IMR-90 (cell line): ENCODE measurements at regions not wholly inside any gene's neighbourhood (a gene's known extent, or its start where the extent isn't known, plus 50 kb on each side); places are given as distances from the start of the nearest gene placed in this dataset.

Source experiments
- ATAC-seq: fragments of 200-7000 bp; cut with Tn5 transposase; 2 replicates; pipeline ENCODE4 v1.9.1; 2020; ENCODE audit warnings: low read depth, mild to moderate bottlenecking, moderate library complexity
- BruUV-seq: library from RNA; stranded (reverse); fragments of 400-500 nt; replicated peaks from 2 replicates; lab custom pipeline; 2021; lab: Mats Ljungman, UMichigan
- CTCF ChIA-PET: fragments of 300-600 bp; formaldehyde crosslinking; extraction: SDS; loops from one replicate; lab custom pipeline; 2021; ENCODE audit warnings: antibody characterized with exemption; lab: Yijun Ruan, JAX
- POLR2A ChIA-PET: fragments of 300-600 bp; sonication (Branson Sonifier 250); formaldehyde crosslinking; loops from one replicate; lab custom pipeline; 2022; ENCODE audit warnings: antibody characterized with exemption; ENCODE audit not compliant: unreplicated experiment; lab: Charles Lee
- DNase-seq: peaks from one replicate; pipeline ENCODE4 v3.0.0; 2013
- H2AFZ ChIP-seq: replicated peaks from 2 replicates; pipeline ENCODE3; 2013; ENCODE audit warnings: low read length, mild to moderate bottlenecking; ENCODE audit not compliant: poor library complexity
- H2AK5ac ChIP-seq: 2 replicates; pipeline ENCODE4 v1.6.1; 2013; ENCODE audit warnings: low read depth, low read length, inconsistent platforms
- H2AK9ac ChIP-seq: replicated peaks from 2 replicates; pipeline ENCODE3; 2013; ENCODE audit warnings: mild to moderate bottlenecking, low read depth, low read length, moderate library complexity; ENCODE audit not compliant: poor library complexity
- H2BK120ac ChIP-seq: 2 replicates; pipeline ENCODE4 v1.6.1; 2013; ENCODE audit warnings: low read depth, low read length, inconsistent platforms
- H2BK15ac ChIP-seq: 3 replicates; pipeline ENCODE4 v1.6.1; 2013; ENCODE audit warnings: low read depth, low read length, inconsistent platforms
- H2BK20ac ChIP-seq: 2 replicates; pipeline ENCODE4 v1.6.1; 2013; ENCODE audit warnings: low read depth, mild to moderate bottlenecking, inconsistent platforms, low read length, moderate library complexity
- H2BK5ac ChIP-seq: 2 replicates; pipeline ENCODE4 v1.6.1; 2013; ENCODE audit warnings: mild to moderate bottlenecking, low read depth, low read length, inconsistent platforms; ENCODE audit not compliant: poor library complexity, severe bottlenecking
- H3K14ac ChIP-seq: replicated peaks from 2 replicates; pipeline ENCODE4 v1.6.1; 2013; ENCODE audit warnings: low read depth, low read length, inconsistent platforms
- H3K18ac ChIP-seq: 2 replicates; pipeline ENCODE4 v1.6.1; 2013; ENCODE audit warnings: low read depth, low read length, control low read depth
- H3K23ac ChIP-seq: 2 replicates; pipeline ENCODE4 v1.6.1; 2013; ENCODE audit warnings: low read depth, low read length, inconsistent platforms
- H3K27ac ChIP-seq: 2 replicates; pipeline ENCODE4 v1.5.1; 2013; ENCODE audit warnings: mild to moderate bottlenecking, control low read depth, low read length; ENCODE audit not compliant: insufficient read depth
- H3K27me3 ChIP-seq: 2 replicates; pipeline ENCODE4 v1.6.1; 2013; ENCODE audit warnings: low read length; ENCODE audit not compliant: control insufficient read depth, insufficient read depth
- H3K36me3 ChIP-seq: 2 replicates; pipeline ENCODE4 v1.6.1; 2013; ENCODE audit warnings: low read length, mixed read lengths; ENCODE audit not compliant: control insufficient read depth, insufficient read depth
- H3K4ac ChIP-seq: 2 replicates; pipeline ENCODE4 v1.6.1; 2013; ENCODE audit warnings: low read depth, low read length, inconsistent platforms
- H3K4me1 ChIP-seq: 2 replicates; pipeline ENCODE4 v1.6.1; 2013; ENCODE audit warnings: low read length, mixed read lengths; ENCODE audit not compliant: control insufficient read depth, insufficient read depth
- H3K4me2 ChIP-seq: 2 replicates; pipeline ENCODE4 v1.6.1; 2013; ENCODE audit warnings: low read depth, mild to moderate bottlenecking, control low read depth, low read length, moderate library complexity
- H3K4me3 ChIP-seq: 2 replicates; pipeline ENCODE4 v1.5.1; 2013; ENCODE audit warnings: low read depth, mild to moderate bottlenecking, control low read depth, low read length, moderate library complexity; ENCODE audit not compliant: insufficient read depth
- H3K56ac ChIP-seq: 2 replicates; pipeline ENCODE4 v1.6.1; 2013; ENCODE audit warnings: low read length, inconsistent platforms; ENCODE audit not compliant: insufficient read depth; ENCODE audit errors: extremely low read depth
- H3K79me1 ChIP-seq, 2 experiments: 2 replicates each; pipeline ENCODE4 v1.6.1; 2013; ENCODE audit warnings: low read length in 2 of 2, inconsistent platforms in 1 of 2, low read depth in 1 of 2
- H3K9ac ChIP-seq: 2 replicates; pipeline ENCODE4 v1.6.1; 2013; ENCODE audit warnings: low read depth, low read length, control low read depth
- H3K9me1 ChIP-seq: 2 replicates; pipeline ENCODE4 v1.6.1; 2013; ENCODE audit warnings: low read length, inconsistent platforms; ENCODE audit not compliant: insufficient read depth
- H3K9me3 ChIP-seq: 2 replicates; pipeline ENCODE4 v1.6.1; 2013; ENCODE audit warnings: low read length; ENCODE audit not compliant: control insufficient read depth, insufficient read depth
- H4K20me1 ChIP-seq: 2 replicates; pipeline ENCODE4 v1.6.1; 2013; ENCODE audit warnings: low read length, inconsistent platforms; ENCODE audit not compliant: insufficient read depth
- H4K5ac ChIP-seq: 2 replicates; pipeline ENCODE4 v1.6.1; 2013; ENCODE audit warnings: mild to moderate bottlenecking, low read depth, low read length, control low read depth
- H4K8ac ChIP-seq, 2 experiments: 2 replicates each; pipeline ENCODE4 v1.6.1; 2013; ENCODE audit warnings: low read depth in 2 of 2, low read length in 2 of 2, control low read depth in 1 of 2, inconsistent platforms in 1 of 2
- H4K91ac ChIP-seq: 2 replicates; pipeline ENCODE4 v1.6.1; 2013; ENCODE audit warnings: low read depth, low read length, inconsistent platforms; ENCODE audit not compliant: insufficient read depth
- BHLHE40 ChIP-seq: fragments of 150-350 bp; IDR thresholded peaks from 2 replicates; pipeline ENCODE4 v1.6.1; 2016; ENCODE audit warnings: mild to moderate bottlenecking, low read depth, low read length
- CEBPB ChIP-seq: IDR thresholded peaks from 2 replicates; pipeline ENCODE4 v1.6.1; 2012; ENCODE audit warnings: low read depth, low read length, improper control_type of control experiment
- CHD1 ChIP-seq: IDR thresholded peaks from 2 replicates; pipeline ENCODE4 v1.6.1; 2012; ENCODE audit warnings: low read depth, low read length, improper control_type of control experiment
- CTCF ChIP-seq: conservative IDR thresholded peaks from 2 replicates; pipeline ENCODE4 v1.5.1; 2012; ENCODE audit warnings: mild to moderate bottlenecking, low read depth, low read length, improper control_type of control experiment
- ELK1 ChIP-seq: fragments of 150-350 bp; IDR thresholded peaks from 2 replicates; pipeline ENCODE4 v1.6.1; 2016; ENCODE audit warnings: low read depth, mild to moderate bottlenecking, low read length, moderate library complexity, borderline replicate concordance
- FOS ChIP-seq: fragments of 150-350 bp; IDR thresholded peaks from 2 replicates; pipeline ENCODE4 v1.6.1; 2016; ENCODE audit warnings: low read depth, low read length
- MAFK ChIP-seq: IDR thresholded peaks from 2 replicates; pipeline ENCODE4 v1.6.1; 2012; ENCODE audit warnings: low read depth, low read length, improper control_type of control experiment
- MAZ ChIP-seq: IDR thresholded peaks from 2 replicates; pipeline ENCODE4 v1.6.1; 2012; ENCODE audit warnings: low read depth, mild to moderate bottlenecking, low read length, improper control_type of control experiment, moderate library complexity, borderline replicate concordance
- MXI1 ChIP-seq: IDR thresholded peaks from 2 replicates; pipeline ENCODE4 v1.6.1; 2012; ENCODE audit warnings: low read depth, mild to moderate bottlenecking, low read length, moderate library complexity, borderline replicate concordance
- NFE2L2 ChIP-seq: fragments of 150-350 bp; IDR thresholded peaks from 2 replicates; pipeline ENCODE4 v1.6.1; 2016; ENCODE audit warnings: low read depth, mild to moderate bottlenecking, low read length
- POLR2A ChIP-seq: IDR thresholded peaks from 2 replicates; pipeline ENCODE4 v1.6.1; 2012; ENCODE audit warnings: mild to moderate bottlenecking, low read depth, low read length
- RAD21 ChIP-seq: IDR thresholded peaks from 2 replicates; pipeline ENCODE4 v1.6.1; 2012; ENCODE audit warnings: low read length, improper control_type of control experiment
- RCOR1 ChIP-seq: IDR thresholded peaks from 2 replicates; pipeline ENCODE4 v1.6.1; 2012; ENCODE audit warnings: mild to moderate bottlenecking, low read length, improper control_type of control experiment; ENCODE audit not compliant: insufficient replicate concordance
- RFX5 ChIP-seq: IDR thresholded peaks from 2 replicates; pipeline ENCODE4 v1.8.0; 2012; ENCODE audit warnings: low read depth, mild to moderate bottlenecking, low read length, moderate library complexity
- SMC3 ChIP-seq: fragments of 150-350 bp; IDR thresholded peaks from 2 replicates; pipeline ENCODE4 v1.6.1; 2016; ENCODE audit warnings: low read depth, mild to moderate bottlenecking, antibody characterized with exemption, low read length, moderate library complexity
- USF2 ChIP-seq: fragments of 150-350 bp; IDR thresholded peaks from 2 replicates; pipeline ENCODE4 v1.6.1; 2017; ENCODE audit warnings: mild to moderate bottlenecking, antibody characterized with exemption, low read length, low read depth
- WGBS, 2 experiments: methylation state at CpG; one replicate each; pipeline versions ENCODE4 v1.1.5 to v1.1.7; 2013; ENCODE audit warnings: missing lambda C conversion rate in 2 of 2; ENCODE audit not compliant: insufficient read length in 1 of 2; ENCODE audit errors: extremely low coverage in 2 of 2; 5-methylcytosine and 5-hydroxymethylcytosine counted together
- dilution Hi-C: fragments of 300-500 bp; cut with HindIII; formaldehyde crosslinking; loops from one replicate; pipeline ENCODE4 v1.14.3; 2018; ENCODE audit warnings: low sequenced_read_pairs; ENCODE audit not compliant: unreplicated experiment
- in situ Hi-C: fragments of 300-500 bp; cut with MboI; formaldehyde crosslinking; loops from 3 replicates; pipeline ENCODE4 v1.14.3; 2019; ENCODE audit warnings: low sequenced_read_pairs, inconsistent platforms, mixed read lengths
- intact Hi-C: fragments of 100-400 bp; cut with micrococcal nuclease; formaldehyde crosslinking; loops from 2 replicates; pipeline ENCODE4 v1.10.0; 2022

- Histone ChIP-seq H3K4me2 (no peak overlapping the region), H2AK5ac (no peak overlapping the region), H2BK15ac (no peak overlapping the region), H4K91ac (no peak overlapping the region), H3K4ac (no peak overlapping the region), H3K27me3 (no peaks in the 10 kb centered on the region; the same call in none of the 2 replicates), H3K18ac (no peak overlapping the region), H2AK9ac (no peak overlapping the region), H2BK20ac (no peak overlapping the region), H2BK120ac (no peak overlapping the region), H3K79me1 (no peaks in the 10 kb centered on the region), H3K56ac (no peak overlapping the region), H3K23ac (no peak overlapping the region), H3K4me3 (no peak overlapping the region), H4K8ac (no peak overlapping the region), H2BK5ac (no peak overlapping the region), H3K27ac (no peak overlapping the region), H3K9me1 (no peaks in the 10 kb centered on the region), H4K20me1 (no peaks in the 10 kb centered on the region), H3K14ac (no peak overlapping the region), H2AFZ (no peak overlapping the region), H3K9ac (no peak overlapping the region), H3K4me1 (no peaks in the 10 kb centered on the region), H3K36me3 (no peaks in the 10 kb centered on the region), H4K5ac (no peak overlapping the region), H3K9me3 (no peaks in the 10 kb centered on the region)
- DNase-seq, result no peak
- TF ChIP-seq USF2 (no peak), MXI1 (no peak), MAFK (no peak), FOS (no peak), MAZ (no peak), RCOR1 (no peak), CEBPB (no peak), ELK1 (no peak), RAD21 (no peak), NFE2L2 (no peak), BHLHE40 (no peak), CTCF (no peak), RFX5 (no peak), CHD1 (no peak), SMC3 (no peak), POLR2A (no peak)
- dilution Hi-C loops, result no loop called here
- WGBS, 2 experiments, result no CpG with 5 or more reads among the region's 2 CpGs
- CTCF ChIA-PET, result no interaction called here
- no TSS peak for BruUV-seq
- POLR2A ChIA-PET, result no interaction called here
- in situ Hi-C loops, result no loop called here
- intact Hi-C loops, result no loop called here
- no peak for ATAC-seq
These were observed 141.7 kb upstream of the LHX5 start for GRCh38 chr12:113613414-113613813.
